ENCODE measurements at regions not wholly inside any gene's neighbourhood (a gene's known extent, or its start where the extent isn't known, plus 50 kb on each side); places are given as distances from the start of the nearest gene placed in this dataset.

DNA sequence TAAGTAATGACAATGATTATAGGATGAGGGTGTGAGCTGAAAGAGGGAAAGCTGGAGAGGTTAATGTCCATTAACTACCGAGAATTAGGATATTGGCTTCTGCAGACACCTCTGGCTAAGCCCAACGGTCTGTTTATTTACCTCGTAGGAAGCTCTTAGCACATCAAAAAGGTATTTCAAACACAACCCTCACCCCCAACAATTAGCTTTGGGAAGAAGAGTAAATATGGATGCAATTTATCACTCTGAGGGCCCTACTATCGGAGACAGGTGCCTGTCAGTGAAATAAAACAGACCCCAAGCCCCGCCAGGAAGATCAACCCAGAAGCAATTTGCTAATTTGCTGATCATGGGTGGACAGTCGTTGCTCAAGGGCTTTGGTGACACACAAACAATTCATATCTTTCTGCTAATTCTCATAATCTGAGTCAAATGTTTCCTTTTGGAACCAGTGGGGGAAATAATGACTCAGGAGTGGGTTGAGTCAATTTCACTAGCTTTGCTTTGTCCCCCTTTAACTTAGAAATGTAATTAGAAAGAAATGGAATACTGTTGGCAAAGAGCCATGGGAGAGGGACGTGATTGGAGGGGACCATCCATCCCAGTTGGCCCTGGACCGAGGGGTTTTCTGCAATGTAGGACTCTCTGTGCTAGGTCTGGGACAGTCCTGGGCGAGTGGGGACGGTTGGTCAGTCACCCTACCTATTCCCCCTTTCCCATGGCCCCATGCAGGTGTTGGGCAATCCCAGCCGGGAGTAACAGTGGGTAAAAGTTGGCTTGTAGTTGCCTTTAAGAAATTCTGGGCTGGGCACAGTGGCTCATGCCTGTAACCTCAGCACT is 99.1 kb upstream of the MED13L start:
- no peak for TF ChIP-seq POLR2A (IDR thresholded peaks at IDR 0.05)
- TF ChIP-seq, protein P1, sequence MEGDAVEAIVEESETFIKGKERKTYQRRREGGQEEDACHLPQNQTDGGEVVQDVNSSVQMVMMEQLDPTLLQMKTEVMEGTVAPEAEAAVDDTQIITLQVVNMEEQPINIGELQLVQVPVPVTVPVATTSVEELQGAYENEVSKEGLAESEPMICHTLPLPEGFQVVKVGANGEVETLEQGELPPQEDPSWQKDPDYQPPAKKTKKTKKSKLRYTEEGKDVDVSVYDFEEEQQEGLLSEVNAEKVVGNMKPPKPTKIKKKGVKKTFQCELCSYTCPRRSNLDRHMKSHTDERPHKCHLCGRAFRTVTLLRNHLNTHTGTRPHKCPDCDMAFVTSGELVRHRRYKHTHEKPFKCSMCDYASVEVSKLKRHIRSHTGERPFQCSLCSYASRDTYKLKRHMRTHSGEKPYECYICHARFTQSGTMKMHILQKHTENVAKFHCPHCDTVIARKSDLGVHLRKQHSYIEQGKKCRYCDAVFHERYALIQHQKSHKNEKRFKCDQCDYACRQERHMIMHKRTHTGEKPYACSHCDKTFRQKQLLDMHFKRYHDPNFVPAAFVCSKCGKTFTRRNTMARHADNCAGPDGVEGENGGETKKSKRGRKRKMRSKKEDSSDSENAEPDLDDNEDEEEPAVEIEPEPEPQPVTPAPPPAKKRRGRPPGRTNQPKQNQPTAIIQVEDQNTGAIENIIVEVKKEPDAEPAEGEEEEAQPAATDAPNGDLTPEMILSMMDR (IDR thresholded peaks at IDR 0.05), result no peak
- no peak for TF ChIP-seq EP300 (IDR thresholded peaks at IDR 0.05)

All from upper lobe of left lung (tissue), 4 donors.